Activated naive CD4-positive, alpha-beta T cell treated with anti-CD3 and anti-CD28 coated beads, Interleukin-2, amount 50 U/mL, for 24 hours (primary cell): ENCODE measurements at regions not wholly inside any gene's neighbourhood (a gene's known extent, or its start where the extent isn't known, plus 50 kb on each side); places are given as distances from the start of the nearest gene placed in this dataset.

Experiments used
- H3K27ac Mint-ChIP-seq: one replicate; pipeline ENCODE4 v1.8.0; 2021; ENCODE audit warnings: mild to moderate bottlenecking, mixed read lengths
- H3K27me3 Mint-ChIP-seq: one replicate; pipeline ENCODE4 v1.8.0; 2021; ENCODE audit warnings: mixed read lengths
- H3K36me3 Mint-ChIP-seq: one replicate; pipeline ENCODE4 v1.8.0; 2021; ENCODE audit warnings: mixed read lengths
- H3K4me1 Mint-ChIP-seq: one replicate; pipeline ENCODE4 v1.8.0; 2021; ENCODE audit warnings: mixed read lengths
- H3K4me3 Mint-ChIP-seq: one replicate; pipeline ENCODE4 v1.8.0; 2021; ENCODE audit warnings: mild to moderate bottlenecking, mixed read lengths
- H3K9me3 Mint-ChIP-seq: one replicate; pipeline ENCODE4 v1.8.0; 2021; ENCODE audit warnings: mixed read lengths

- H3K4me1 Mint-ChIP-seq, result no peaks in the 10 kb centered on the region
- no peak overlapping the region for H3K4me3 Mint-ChIP-seq
- peaks cover 2% of the 10 kb centered on the region for H3K36me3 Mint-ChIP-seq
- peaks cover 10% of the 10 kb centered on the region for H3K27me3 Mint-ChIP-seq
- no peaks in the 10 kb centered on the region for H3K9me3 Mint-ChIP-seq
- no peak overlapping the region for H3K27ac Mint-ChIP-seq
Observed at GRCh38 chr2:161042990-161043625, 117.1 kb upstream of the TANK start.

GRCh38 chr2:161044095-161044865 lies 115.9 kb upstream of the TANK start:
- no peaks in the 10 kb centered on the region for H3K4me1 Mint-ChIP-seq

GRCh38 chr2:161044921-161045320 lies 115.3 kb upstream of the TANK start:
- H3K9me3 Mint-ChIP-seq, result no peaks in the 10 kb centered on the region
- H3K4me1 Mint-ChIP-seq, result no peaks in the 10 kb centered on the region
- H3K27ac Mint-ChIP-seq, result no peak overlapping the region
- H3K36me3 Mint-ChIP-seq, result peaks cover 2% of the 10 kb centered on the region
- no peak overlapping the region for H3K4me3 Mint-ChIP-seq
- H3K27me3 Mint-ChIP-seq, result peaks cover 13% of the 10 kb centered on the region

More at GRCh38 chr2:161044095-161044865, 115.9 kb upstream of the TANK start:
- H3K4me3 Mint-ChIP-seq, result no peak overlapping the region
- no peaks in the 10 kb centered on the region for H3K9me3 Mint-ChIP-seq
- no peak overlapping the region for H3K27ac Mint-ChIP-seq
- H3K27me3 Mint-ChIP-seq, result peaks cover 10% of the 10 kb centered on the region
- peaks cover 2% of the 10 kb centered on the region for H3K36me3 Mint-ChIP-seq

GRCh38 chr2:161045726-161046125 lies 114.5 kb upstream of the TANK start:
- H3K27ac Mint-ChIP-seq, result no peak overlapping the region
- H3K9me3 Mint-ChIP-seq, result no peaks in the 10 kb centered on the region
- H3K27me3 Mint-ChIP-seq, result peaks cover 18% of the 10 kb centered on the region
- H3K4me3 Mint-ChIP-seq, result no peak overlapping the region
- H3K36me3 Mint-ChIP-seq, result peaks cover 2% of the 10 kb centered on the region
- no peaks in the 10 kb centered on the region for H3K4me1 Mint-ChIP-seq

- Mint-ChIP-seq H3K27me3 (peaks cover 19% of the 10 kb centered on the region), H3K27ac (no peak overlapping the region), H3K36me3 (no peaks in the 10 kb centered on the region), H3K4me1 (no peaks in the 10 kb centered on the region), H3K4me3 (no peak overlapping the region), H3K9me3 (no peaks in the 10 kb centered on the region)
Observed at GRCh38 chr2:161046876-161047275, 113.4 kb upstream of the TANK start.

- no peak overlapping the region for H3K4me3 Mint-ChIP-seq
- no peaks in the 10 kb centered on the region for H3K4me1 Mint-ChIP-seq
- no peak overlapping the region for H3K27ac Mint-ChIP-seq
- H3K36me3 Mint-ChIP-seq, result no peaks in the 10 kb centered on the region
- peaks cover 19% of the 10 kb centered on the region for H3K27me3 Mint-ChIP-seq
- H3K9me3 Mint-ChIP-seq, result no peaks in the 10 kb centered on the region
Observed at GRCh38 chr2:161048317-161048716, 111.9 kb upstream of the TANK start.

- Mint-ChIP-seq H3K4me1 (no peaks in the 10 kb centered on the region), H3K9me3 (no peaks in the 10 kb centered on the region), H3K4me3 (no peak overlapping the region), H3K36me3 (no peaks in the 10 kb centered on the region), H3K27ac (no peak overlapping the region), H3K27me3 (peaks cover 17% of the 10 kb centered on the region)
Observed at GRCh38 chr2:161049559-161049958, 110.7 kb upstream of the TANK start.

- H3K4me1 Mint-ChIP-seq, result no peaks in the 10 kb centered on the region
- H3K4me3 Mint-ChIP-seq, result no peak overlapping the region
- H3K9me3 Mint-ChIP-seq, result peaks cover 3% of the 10 kb centered on the region
- H3K27me3 Mint-ChIP-seq, result peaks cover 10% of the 10 kb centered on the region
- H3K36me3 Mint-ChIP-seq, result peaks cover 3% of the 10 kb centered on the region
- H3K27ac Mint-ChIP-seq, result no peak overlapping the region
Observed at GRCh38 chr2:161052214-161052613, 108.0 kb upstream of the TANK start.

GRCh38 chr2:161055289-161055688 lies 104.9 kb upstream of the TANK start:
- Mint-ChIP-seq H3K36me3 (peaks cover 3% of the 10 kb centered on the region), H3K4me3 (no peak overlapping the region), H3K4me1 (no peaks in the 10 kb centered on the region), H3K27me3 (peaks cover 3% of the 10 kb centered on the region), H3K27ac (no peak overlapping the region), H3K9me3 (peaks cover 6% of the 10 kb centered on the region)

- H3K27ac Mint-ChIP-seq, result no peak overlapping the region
- H3K9me3 Mint-ChIP-seq, result peaks cover 6% of the 10 kb centered on the region
- H3K4me1 Mint-ChIP-seq, result peaks cover 6% of the 10 kb centered on the region
- H3K4me3 Mint-ChIP-seq, result no peak overlapping the region
- H3K36me3 Mint-ChIP-seq, result peaks cover 3% of the 10 kb centered on the region
- no peaks in the 10 kb centered on the region for H3K27me3 Mint-ChIP-seq
Observed at GRCh38 chr2:161059388-161059787, 100.8 kb upstream of the TANK start.

GRCh38 chr2:161061786-161062185 lies 98.4 kb upstream of the TANK start:
- no peak overlapping the region for H3K27ac Mint-ChIP-seq
- H3K4me3 Mint-ChIP-seq, result no peak overlapping the region
- H3K27me3 Mint-ChIP-seq, result no peaks in the 10 kb centered on the region
- peaks cover 6% of the 10 kb centered on the region for H3K9me3 Mint-ChIP-seq
- H3K4me1 Mint-ChIP-seq, result peaks cover 6% of the 10 kb centered on the region
- H3K36me3 Mint-ChIP-seq, result peaks cover 1% of the 10 kb centered on the region

- H3K36me3 Mint-ChIP-seq, result no peaks in the 10 kb centered on the region
- no peaks in the 10 kb centered on the region for H3K9me3 Mint-ChIP-seq
- H3K4me3 Mint-ChIP-seq, result no peak overlapping the region
- no peaks in the 10 kb centered on the region for H3K27me3 Mint-ChIP-seq
- H3K4me1 Mint-ChIP-seq, result peaks cover 6% of the 10 kb centered on the region
- no peak overlapping the region for H3K27ac Mint-ChIP-seq
Observed at GRCh38 chr2:161063157-161063945, 96.9 kb upstream of the TANK start.

- Mint-ChIP-seq H3K27ac (no peak overlapping the region), H3K9me3 (no peaks in the 10 kb centered on the region), H3K36me3 (no peaks in the 10 kb centered on the region), H3K4me3 (no peak overlapping the region), H3K27me3 (no peaks in the 10 kb centered on the region), H3K4me1 (peaks cover 6% of the 10 kb centered on the region)
Observed at GRCh38 chr2:161063946-161064306, 96.3 kb upstream of the TANK start.

GRCh38 chr2:161067846-161068350 lies 92.3 kb upstream of the TANK start:
- Mint-ChIP-seq H3K4me3 (no peak overlapping the region), H3K9me3 (no peaks in the 10 kb centered on the region), H3K27me3 (no peaks in the 10 kb centered on the region), H3K4me1 (peaks cover 6% of the 10 kb centered on the region), H3K27ac (no peak overlapping the region), H3K36me3 (no peaks in the 10 kb centered on the region)

GRCh38 chr2:161068670-161069069 lies 91.6 kb upstream of the TANK start:
- Mint-ChIP-seq H3K4me3 (no peak overlapping the region), H3K27ac (no peak overlapping the region), H3K9me3 (no peaks in the 10 kb centered on the region), H3K36me3 (no peaks in the 10 kb centered on the region), H3K4me1 (peaks cover 3% of the 10 kb centered on the region), H3K27me3 (no peaks in the 10 kb centered on the region)
